ENCODE measurements at regions not wholly inside any gene's neighbourhood (a gene's known extent, or its start where the extent isn't known, plus 50 kb on each side); places are given as distances from the start of the nearest gene placed in this dataset.

DNA sequence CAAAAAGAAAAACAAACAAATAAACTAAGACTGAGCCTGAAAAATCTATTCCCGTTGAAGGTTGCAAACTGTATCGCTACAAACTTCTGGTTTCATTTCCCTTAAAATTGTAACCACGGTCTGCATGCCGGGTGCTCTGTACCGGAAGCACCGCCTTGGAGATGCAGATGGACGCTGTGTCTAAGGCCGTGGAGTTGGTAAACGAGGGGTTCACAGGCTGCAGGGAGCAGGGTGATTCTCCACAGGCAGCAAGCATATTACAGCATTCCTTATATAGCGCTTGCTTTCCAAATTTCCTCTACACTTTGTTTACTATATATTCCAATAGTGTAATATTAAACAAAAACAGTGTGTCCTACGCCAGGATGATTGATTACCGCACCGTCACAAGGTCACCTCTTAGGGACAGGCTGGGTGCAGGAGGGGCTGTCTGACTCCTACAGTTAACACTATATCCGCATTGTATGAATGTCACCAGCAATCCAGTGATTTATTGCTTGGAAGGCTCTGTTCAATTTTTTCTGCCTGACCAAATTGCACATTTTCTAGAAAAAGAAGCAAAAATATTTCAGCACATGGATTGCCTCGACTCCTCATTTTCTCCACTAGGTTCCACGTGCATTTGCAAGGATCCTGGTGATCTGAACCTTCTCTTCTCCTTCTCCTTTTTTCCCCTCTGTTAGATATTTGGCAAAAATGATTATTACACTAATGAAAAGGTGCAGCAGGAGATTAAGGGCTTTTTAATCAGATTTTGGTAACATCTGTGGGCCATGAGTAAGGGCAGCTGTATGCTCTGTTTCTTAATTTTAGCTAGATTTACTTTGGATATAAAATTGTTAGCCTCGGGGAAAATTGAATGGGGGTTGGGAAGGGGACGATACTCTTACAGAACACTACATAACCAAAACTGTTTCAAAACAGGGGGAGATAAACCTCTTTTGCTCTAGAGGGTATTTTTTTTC lies 325.8 kb upstream of the MGMT start:
- no peak for DNase-seq

DNA sequence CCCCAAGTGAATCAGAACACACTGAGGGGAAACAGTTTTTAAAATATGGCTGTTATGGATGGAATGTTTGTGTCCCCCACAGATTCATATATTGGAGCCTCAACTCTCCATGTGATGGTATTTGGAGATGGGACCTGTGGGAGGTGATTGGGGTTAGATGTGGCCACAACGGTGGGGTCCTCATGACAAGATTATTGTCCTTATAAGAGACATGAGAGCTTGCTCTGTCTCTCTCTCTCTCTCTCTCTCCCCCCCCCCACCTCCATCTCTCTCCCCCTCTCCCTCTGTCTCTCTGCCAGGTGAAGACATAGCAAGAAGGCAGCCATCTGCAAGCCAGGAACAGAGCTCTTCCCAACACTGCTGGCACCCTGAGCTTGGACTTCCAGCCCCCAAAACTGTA lies 315.8 kb upstream of the MGMT start:
- DNase-seq, result no peak

DNA sequence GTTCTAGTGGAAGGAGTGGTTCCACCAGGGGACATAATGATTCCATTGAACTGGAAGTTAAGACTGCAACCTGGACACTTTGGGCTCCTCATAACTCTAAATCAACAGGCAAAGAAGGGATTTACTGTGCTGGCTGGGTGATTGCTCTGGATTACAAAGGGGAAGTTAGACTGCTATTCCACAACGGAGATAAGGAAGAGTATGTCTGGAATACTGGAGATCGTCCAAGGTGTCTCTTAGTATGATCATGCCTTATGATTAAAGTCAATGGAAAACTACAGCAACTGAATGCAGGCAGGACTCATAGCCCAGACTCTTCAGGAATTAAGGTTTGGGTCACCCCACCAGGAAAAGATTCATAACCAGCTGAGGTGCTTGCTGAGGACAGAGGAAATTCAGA lies 310.6 kb upstream of the MGMT start:
- no peak for DNase-seq

DNA sequence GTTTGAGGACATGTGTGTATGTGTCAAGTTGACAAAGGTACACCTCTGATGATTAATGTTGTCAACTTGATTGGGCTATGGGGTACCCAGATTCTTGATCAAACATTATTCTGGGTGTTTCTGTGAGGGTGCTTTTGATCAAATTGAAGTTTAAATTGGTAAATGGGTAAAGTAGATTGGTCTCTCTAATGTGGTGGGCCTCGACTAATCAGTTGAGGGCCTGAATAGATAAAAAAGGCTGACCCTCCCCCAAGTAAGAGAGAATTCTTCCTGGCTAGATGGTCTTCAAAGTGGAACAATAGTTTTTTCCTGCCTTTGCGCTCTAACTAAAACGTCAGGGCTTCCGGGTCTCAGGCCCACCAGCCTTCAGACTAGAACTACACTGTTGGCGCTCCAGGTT lies 309.9 kb upstream of the MGMT start:
- no peak for DNase-seq

DNA sequence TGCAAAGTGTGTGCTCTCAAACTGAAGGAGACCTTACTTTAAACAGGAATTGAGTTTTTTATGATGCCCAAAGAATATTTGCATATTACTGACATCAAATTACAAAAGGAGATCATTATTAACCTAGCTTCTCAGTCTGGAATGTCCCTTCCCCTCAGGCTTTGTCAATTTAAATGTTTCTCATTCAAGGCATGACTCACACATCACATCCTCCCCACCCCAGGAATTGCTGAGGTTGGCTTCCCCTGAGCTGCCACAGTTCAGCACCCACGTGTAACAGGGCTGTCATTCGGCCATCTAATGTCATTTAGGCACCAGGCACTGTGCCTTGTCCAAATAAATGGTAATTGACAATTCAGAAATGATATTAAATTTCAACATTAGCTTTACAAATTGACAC lies 305.9 kb upstream of the MGMT start:
- DNase-seq, result no peak

DNA sequence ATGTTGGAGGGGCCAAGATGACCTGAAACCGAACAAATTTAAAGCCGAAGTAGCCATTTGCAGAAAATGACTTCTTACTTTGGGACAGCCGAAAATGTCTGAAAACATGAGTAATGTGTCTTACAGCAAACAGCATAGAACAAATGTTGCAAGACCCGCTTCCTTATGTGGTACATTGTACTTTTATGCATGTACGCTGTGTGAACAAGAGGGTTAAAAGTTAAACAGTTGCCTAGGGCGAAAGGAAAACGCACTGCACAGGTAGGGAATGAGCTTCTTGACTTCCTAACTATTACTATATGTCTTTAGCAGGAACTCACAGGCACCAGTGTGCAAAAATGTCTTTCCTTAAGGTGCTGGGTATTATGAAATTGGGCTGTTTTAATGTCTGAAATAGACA lies 303.5 kb upstream of the MGMT start:
- no peak for DNase-seq

DNA sequence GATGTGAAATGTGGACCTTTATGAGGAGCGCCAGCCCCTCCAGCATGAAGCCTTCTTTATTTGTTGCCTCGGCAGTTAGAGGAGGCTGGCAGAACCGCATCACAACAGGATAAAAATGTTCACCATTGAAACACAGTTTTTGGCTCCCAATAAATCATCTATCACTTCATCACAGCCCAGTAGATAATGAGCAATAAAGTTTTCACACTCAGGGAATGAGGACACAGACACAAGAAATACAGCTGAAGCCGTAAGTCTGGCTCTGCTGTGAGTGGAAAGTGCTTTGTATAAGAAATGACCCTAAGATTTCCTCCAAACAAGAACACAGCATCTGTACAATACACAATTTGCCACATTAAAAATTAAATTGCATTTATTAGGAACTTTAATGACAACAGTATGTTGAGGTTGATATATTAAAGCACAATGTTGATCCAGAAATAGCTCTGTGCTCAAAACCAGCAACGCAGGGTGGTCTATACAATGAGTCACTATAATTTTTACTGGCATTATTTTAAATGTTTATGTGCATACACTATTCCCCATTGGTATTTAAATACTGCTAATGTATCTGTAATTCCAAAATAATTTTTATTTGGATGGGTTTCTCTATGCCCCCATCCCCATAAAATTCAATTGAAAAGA lies 301.8 kb upstream of the MGMT start:
- DNase-seq, result no peak

DNA sequence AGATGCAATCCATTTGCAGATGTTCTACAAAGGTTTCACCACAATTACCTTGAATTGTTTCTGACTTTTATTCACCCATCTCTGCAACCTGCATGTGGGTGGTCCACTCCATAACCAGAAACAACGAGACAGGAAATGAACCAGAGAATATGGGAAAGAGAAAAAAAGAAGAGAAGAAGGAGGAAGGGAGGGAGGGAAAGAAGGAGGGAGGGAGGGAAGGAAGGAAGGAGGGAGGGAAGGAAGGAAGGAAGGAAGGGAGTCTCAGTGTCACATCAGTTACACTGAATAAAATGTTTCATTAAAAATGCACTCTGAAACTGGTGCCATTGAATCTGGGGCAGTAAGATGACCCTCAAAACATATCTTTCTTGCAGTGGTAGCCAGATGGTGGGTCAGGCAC lies 301.3 kb upstream of the MGMT start:
- DNase-seq, result no peak

DNA sequence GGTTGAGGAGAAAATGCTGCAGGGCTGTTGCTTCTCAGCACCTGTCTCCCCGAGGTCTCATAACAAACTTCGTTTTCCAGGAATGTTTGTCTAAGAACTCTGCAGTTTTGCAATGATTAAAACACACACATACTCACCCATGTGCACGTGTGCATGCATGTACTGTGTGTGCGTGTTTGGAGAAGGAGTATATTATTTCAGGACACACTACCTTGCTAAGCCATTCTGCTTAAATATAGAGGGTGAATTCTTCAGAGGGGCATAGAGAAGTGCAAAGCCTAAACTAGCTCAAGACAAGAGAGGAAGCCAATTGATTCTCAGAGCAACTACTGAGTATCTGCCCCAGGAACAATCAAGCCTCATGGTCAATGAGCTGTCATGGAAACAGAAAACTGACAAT lies 298.4 kb upstream of the MGMT start:
- no peak for DNase-seq

DNA sequence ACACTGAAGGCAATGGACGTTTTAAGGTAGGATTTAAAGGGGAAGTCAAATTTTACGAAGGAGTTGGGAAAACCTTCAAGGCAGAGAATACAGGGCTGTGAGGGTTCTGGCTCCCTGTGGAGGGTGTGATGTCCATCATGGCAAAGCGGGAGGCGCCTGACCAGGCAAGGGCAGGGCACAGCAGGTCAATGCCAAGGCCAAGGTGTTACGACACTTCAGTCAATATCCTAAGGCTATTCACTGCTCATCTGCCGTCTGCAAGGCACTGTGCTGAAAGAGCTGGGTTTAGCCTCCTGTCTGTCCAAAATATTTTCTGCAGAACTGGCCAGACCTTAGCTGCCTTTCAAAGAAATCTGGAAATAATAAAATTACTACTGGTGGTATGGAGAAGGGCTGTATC lies 297.9 kb upstream of the MGMT start:
- no peak for DNase-seq

DNA sequence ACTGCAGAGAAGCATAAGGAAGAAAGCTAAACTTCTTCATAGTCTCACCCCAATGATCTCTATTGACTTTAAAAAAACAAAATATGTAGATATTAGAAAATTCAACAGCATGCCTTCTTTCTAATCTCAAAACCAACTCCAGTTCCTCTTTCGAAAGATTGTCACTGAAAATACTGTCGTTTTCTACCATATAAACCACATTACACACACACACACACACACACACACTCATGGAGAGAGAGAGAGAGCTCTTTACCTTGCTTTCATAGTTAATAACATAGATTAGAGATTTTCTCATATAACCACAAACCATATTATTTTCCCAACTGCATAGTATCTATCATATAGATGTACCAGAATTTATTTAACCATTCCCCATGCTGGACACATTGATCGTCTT lies 296.2 kb upstream of the MGMT start:
- DNase-seq, result no peak

DNA sequence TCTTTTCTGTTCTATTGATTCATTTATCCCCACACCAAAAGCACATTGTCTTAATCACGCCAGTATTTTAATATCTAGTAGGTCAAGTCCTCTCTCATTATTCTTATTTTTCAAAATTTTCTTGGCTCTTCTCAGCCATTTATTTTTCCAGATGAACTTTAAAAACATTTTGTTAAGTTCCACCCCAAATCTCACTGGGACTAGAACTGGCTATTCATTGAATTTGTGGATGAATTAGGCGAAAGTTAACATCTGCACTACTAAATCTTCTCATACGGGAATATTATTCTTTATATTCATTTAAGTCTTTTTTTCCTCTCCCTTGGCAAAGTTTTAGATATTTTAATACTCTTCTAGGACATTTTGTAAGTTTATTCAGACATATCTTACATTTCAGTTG lies 295.2 kb upstream of the MGMT start:
- DNase-seq, result no peak

DNA sequence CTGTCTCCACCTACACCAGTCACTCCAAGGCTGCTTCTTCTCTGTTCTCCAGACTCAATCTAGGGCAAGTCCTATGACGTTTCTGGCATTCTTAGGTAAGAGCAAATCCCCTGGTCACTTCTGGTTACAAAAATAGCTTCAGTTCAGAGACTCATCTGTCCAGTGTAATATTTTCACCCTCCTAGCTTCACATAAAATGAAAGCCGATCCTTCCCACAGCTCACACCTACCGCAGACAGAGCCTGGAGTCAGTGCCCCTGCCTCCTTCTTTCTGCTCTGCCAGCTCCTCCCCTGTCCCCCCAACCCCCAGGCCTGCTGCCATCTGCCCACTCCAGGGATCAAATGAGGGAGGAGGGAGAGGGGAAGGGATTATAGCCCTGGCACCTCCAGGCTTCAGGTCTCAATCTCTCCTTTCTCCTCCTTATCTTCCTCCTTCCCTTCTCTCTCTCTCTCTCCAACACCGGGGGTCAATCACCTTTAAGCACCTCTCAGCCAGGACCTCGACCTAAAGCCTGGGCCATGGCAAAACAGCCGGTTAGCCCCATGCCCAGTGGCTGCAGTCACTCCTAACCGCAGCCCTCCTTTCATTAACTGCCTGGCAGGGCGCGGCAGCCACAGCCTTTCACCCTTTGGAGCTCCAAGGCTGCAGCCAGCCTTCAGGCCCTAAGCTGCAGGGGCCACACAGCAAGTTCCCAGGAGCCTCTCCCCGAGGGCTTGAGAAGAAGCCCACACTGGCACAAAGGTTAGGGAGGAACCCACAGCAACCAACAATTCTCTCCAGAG lies 292.6 kb upstream of the MGMT start:
- DNase-seq, result no peak

DNA sequence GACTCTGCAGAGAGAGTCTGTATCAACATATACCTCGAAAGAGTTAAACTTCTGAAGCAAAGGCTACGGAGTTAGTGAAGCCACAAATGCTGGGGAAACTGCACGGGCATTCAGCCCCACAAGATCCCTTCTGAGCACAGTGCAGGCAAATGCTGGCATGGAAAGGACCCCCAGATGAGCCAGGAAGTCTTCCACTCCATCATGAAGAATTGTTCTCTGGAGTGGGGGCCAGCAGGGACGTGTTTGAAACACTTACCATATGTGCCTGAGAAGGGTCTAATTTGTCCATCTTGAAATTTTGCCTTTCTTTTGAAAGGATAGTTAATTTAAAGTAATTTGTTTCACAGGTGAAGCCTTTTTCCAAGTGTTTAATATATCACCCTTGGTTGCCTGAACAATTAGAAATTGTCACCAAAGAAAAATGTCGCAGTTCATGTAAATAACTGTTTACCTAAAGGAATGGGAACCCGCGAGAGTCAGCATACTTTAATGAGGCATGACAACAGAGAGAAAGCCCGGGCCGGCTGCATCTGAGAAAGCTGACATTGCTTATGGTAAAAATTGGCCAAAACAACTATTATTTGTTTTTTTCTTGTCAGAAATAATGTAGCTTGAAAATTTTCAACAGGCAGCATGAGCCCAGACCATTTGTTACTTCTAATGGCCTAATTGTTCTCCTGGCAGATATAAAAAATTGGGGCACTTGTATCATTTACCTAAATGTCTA lies 287.6 kb upstream of the MGMT start:
- DNase-seq, result no peak

DNA sequence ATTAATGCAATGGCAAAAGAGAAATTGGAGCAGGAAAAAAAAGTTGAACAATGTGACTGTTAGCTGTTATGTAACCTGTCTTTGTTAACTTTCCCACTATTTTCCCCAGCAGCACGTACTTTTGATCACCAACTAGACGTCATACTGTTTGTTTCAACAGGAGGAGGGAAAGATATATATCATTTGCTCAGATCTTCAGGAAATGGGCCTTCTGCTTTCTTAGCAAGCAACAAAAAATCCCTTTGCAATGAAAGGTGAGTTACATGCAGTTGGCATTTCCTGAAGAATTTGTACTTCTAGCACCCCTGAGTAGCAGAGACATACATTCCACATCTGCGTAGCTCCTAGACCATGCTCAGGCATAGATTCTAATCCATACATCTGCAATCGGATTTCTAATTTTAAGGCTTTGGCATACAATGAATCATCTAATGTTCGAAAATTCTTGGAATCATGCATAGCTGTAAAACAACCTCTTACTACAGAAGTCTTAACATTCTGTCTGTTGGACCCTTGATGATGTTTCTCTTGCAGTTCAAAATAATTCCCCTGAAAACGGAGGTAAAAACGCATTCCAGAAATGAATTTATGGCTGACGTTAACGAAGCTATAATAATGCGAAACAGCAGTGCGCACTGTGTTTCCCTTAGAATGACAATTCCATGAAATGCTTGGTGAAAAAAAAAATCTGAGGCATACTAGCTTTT lies 286.9 kb upstream of the MGMT start:
- no peak for DNase-seq

DNA sequence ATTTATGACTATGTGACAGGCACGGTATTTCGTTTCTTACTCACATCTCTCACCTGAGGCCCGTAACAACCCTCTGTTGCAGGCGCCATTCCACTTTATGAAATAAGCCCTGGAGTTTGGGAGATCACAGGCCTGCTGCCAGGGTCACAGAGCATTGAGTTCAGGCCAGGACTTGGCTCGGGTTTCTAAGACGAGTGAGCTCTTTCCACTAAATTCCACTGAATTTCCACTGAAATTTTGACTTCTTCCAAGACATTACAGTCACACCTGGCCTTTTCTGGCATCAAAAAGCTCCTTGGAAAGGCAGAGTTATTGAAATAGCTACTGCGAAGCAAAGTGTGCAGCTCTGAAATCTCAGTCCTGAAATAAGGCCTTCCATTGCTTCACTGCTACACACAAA lies 282.8 kb upstream of the MGMT start:
- DNase-seq, result no peak

DNA sequence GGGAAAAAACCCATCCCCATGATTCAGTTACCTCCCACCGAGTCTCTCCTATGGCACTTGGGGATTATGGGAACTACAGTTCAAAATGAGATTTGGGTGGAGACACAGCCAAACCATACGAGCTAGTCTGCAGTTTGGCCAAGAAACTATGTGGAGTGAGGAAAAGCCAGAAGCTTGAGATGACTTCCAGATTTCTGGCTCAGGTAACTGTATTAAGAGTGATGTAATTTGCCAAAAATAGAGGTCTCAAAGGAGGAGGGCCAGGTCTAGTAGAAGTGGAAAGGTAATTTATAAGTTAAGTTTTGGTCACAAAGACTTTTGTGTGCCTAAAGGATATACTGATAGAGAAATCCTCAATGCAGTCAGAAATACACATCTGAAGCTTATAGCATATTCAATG lies 279.7 kb upstream of the MGMT start:
- DNase-seq, result no peak

DNA sequence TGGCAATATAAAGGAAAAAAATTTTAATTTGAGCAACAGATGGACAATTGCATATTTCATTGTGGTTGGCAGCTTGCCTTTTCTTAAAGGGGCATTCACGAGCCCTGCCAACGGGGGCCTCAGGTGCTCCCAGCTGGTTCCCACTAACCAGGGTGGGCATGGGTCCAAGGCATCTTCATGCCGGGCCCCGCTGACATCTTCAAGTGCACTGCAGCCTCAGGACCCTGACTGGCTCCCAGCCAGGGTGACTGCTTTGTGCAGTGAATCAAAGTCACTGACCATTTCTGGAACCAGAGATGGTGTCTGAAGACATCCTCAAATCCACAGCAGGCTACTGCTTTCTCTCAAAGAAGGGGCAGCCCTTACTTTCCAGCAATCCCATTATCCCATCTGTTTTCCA lies 275.2 kb upstream of the MGMT start:
- no peak for DNase-seq

DNA sequence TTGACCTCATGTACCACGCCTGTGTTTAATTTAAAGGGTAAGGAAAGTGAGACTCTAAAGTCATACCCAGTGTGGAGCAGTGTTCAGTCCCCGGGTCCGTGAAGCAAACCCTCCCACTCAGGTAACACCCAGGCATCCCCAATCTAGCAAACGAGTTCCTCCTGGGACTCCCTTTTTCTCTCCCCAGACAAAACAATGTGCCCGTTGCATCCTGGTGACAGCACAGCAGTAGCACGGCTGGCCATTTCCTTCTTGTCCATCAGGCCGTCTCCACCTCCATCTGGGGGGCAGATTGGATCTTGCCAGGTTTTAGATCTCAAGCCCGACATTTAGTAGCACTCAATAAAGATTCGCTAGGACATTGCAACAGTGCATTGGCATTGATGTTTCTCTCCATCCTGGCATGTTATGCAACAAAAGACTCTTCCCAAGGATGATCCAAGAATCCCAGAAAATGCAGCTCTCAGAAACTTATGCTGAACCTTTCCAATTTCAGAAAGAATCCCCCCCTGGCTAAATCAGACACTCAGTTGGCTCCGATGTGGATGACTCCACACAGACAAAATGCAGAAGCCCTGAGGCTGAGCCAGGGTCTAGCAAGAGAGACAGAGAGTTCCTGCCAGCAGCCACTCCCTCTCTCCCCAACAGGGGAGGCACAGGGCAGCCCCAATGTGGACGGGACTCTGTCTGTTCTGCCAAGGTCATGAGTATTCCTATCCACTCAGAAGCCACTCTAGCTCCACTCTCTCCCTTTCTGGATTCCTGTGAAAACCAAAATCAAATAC lies 274.5 kb upstream of the MGMT start:
- no peak for DNase-seq

DNA sequence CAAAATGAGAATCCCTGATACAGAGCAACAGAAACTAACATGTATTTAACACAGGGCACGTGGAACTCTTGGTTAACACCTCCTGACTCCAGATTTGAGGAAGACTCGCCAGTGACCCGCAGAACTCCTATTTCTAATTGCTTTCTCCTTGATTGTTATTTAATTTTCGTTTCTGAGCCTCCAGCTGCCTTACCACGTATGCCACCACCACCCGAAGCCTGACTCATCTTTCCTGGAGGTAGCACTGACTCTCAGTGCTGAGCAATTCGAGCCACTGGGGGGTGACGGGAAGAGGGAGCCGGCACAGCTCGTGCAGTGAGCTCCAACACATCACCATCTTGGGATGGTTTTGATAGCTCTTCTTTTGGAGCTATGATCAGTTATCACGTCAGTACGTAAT lies 273.9 kb upstream of the MGMT start:
- DNase-seq, result no peak

DNA sequence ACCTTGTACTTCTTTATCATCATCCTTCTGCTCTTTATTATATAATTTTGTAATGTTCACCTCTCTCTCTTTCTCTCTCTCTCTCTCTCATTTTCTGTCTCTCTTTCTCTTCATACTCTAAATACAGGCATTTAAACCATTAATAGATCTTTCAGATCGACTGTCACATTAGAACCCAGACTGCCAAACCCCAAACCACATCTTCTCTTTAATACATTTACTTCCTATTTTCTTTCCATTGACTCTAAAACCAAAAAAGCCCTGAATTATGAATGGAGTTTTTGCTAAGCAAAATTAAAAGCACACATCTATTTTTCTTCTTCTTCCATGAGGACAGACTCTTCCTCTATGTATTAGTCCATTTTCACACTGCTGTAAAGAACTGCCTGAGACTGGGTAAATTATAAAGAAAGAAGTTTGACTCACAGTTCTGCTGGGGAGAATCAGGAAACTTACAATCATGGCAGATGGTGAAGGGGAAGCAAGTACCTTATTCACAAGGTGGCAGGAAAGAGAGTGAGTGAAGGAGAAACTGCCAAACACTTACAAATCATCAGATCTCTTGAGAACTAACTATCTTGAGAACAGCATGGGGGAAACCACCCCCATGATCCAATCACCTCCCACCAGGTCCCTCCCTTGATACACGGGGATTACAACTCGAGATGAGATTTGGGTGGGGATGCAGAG lies 272.7 kb upstream of the MGMT start:
- no peak for DNase-seq

All from activated CD8-positive, alpha-beta memory T cell treated with anti-CD3 and anti-CD28 coated beads, Interleukin-2, amount 50 U/mL, for 4 hours (primary cell).